ENCODE measurements at regions not wholly inside any gene's neighbourhood (a gene's known extent, or its start where the extent isn't known, plus 50 kb on each side); places are given as distances from the start of the nearest gene placed in this dataset.
A peak's percentile ranks its signal among the peaks of the same experiment; 100 is the strongest.

GRCh38 chr15:39125226-39125625 is 455.7 kb upstream of the THBS1 start:
- DNase-seq (no peak), ATAC-seq (ENCODE audit: low FRiP score in 2 of 2) (no peak)
- WGBS, 2 donors: 73 to 74% methylated on average over 2 of the region's 2 CpGs
- no peaks in the 10 kb centered on the region for H3K27me3 ChIP-seq
- no peaks in the 10 kb centered on the region for H3K36me3 ChIP-seq
- H3K27ac ChIP-seq: no peak overlapping the region
- H3K4me1 ChIP-seq: peaks cover 8 to 17% (median 15%) of the 10 kb centered on the region in 4 donors
- no peaks in the 10 kb centered on the region for H3K9me3 ChIP-seq
- TF ChIP-seq, protein P1, sequence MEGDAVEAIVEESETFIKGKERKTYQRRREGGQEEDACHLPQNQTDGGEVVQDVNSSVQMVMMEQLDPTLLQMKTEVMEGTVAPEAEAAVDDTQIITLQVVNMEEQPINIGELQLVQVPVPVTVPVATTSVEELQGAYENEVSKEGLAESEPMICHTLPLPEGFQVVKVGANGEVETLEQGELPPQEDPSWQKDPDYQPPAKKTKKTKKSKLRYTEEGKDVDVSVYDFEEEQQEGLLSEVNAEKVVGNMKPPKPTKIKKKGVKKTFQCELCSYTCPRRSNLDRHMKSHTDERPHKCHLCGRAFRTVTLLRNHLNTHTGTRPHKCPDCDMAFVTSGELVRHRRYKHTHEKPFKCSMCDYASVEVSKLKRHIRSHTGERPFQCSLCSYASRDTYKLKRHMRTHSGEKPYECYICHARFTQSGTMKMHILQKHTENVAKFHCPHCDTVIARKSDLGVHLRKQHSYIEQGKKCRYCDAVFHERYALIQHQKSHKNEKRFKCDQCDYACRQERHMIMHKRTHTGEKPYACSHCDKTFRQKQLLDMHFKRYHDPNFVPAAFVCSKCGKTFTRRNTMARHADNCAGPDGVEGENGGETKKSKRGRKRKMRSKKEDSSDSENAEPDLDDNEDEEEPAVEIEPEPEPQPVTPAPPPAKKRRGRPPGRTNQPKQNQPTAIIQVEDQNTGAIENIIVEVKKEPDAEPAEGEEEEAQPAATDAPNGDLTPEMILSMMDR (IDR thresholded peaks at IDR 0.05): no peak
- no peak overlapping the region for H3K4me3 ChIP-seq

GRCh38 chr15:39125904-39126303 is 455.0 kb upstream of the THBS1 start:
- peaks cover 8 to 17% (median 15%) of the 10 kb centered on the region in 4 donors for H3K4me1 ChIP-seq
- TF ChIP-seq, protein P1 (IDR thresholded peaks at IDR 0.05): peak; percentile 36 to 56 (median 55)
- TF ChIP-seq EP300 (IDR thresholded peaks at IDR 0.05) (no peak), POLR2A (IDR thresholded peaks at IDR 0.05) (no peak), POLR2AphosphoS5 (IDR thresholded peaks at IDR 0.05) (no peak)
- H3K4me3 ChIP-seq: no peak overlapping the region
- ATAC-seq (ENCODE audit: low FRiP score in 2 of 2) (no peak), DNase-seq (no peak)
- no peak overlapping the region for H3K27ac ChIP-seq
- H3K27me3 ChIP-seq: no peaks in the 10 kb centered on the region
- H3K36me3 ChIP-seq: no peaks in the 10 kb centered on the region
- 37 to 39% methylated on average over 4 of the region's 4 CpGs for WGBS, 2 donors
- H3K9me3 ChIP-seq: no peaks in the 10 kb centered on the region

- Histone ChIP-seq H3K36me3 (no peaks in the 10 kb centered on the region), H3K4me3 (no peak overlapping the region), H3K4me1 (peaks cover 8 to 17% (median 15%) of the 10 kb centered on the region in 4 donors), H3K27me3 (no peaks in the 10 kb centered on the region), H3K9me3 (no peaks in the 10 kb centered on the region), H3K27ac (peak overlapping the region in 1 of 4 donors; percentile 22)
- TF ChIP-seq EP300 (IDR thresholded peaks at IDR 0.05) (no peak), POLR2AphosphoS5 (IDR thresholded peaks at IDR 0.05) (no peak), POLR2A (IDR thresholded peaks at IDR 0.05) (no peak)
- TF ChIP-seq, protein P1 (IDR thresholded peaks at IDR 0.05): no peak
- ATAC-seq (ENCODE audit: low FRiP score in 2 of 2): no peak
- no peak for DNase-seq
- WGBS, 2 donors: 36 to 52% methylated on average over 2 of the region's 2 CpGs
Measured at GRCh38 chr15:39127151-39127790, 453.6 kb upstream of the THBS1 start.

DNA sequence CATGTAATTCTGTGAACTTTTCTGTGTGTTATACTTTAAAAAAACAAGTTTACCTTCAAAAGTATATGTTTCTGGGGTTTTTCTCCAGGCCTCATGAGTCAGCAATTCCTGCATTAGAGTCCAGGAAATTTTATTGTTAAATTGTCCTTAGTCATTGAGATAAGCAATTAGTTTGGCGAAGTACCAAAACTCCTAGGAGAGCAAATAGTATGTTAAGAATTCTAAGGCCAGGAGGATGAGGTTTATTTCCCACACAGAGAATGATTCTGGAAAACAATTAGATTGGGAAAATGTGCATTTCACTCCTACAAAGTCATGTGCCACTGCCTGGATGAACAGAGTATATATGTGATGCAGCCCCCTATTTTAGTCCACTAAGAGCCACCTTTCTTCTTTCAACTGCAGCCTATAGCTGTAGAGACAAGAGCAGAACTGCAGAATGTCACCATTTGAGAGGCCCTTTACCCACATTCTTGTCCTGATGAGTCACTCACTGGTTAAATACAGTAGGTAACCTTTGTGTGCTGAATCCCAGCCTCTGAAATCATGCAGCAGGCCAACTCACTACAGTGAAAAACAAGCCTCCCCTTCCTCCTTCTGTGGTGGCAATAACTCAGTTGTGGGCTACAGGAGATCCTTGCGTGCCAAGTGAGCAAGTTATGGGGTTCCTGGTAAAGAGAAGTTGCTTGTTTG is 452.8 kb upstream of the THBS1 start:
- Histone ChIP-seq H3K27me3 (no peaks in the 10 kb centered on the region), H3K4me1 (peaks cover 8 to 17% (median 15%) of the 10 kb centered on the region in 4 donors), H3K36me3 (no peaks in the 10 kb centered on the region), H3K4me3 (no peak overlapping the region), H3K27ac (peak overlapping the region in 2 of 4 donors; percentile 22 to 36), H3K9me3 (no peaks in the 10 kb centered on the region)
- ATAC-seq (ENCODE audit: low FRiP score in 2 of 2): peak; percentile 28 to 46
- peak in 1 of 2 donors; percentile 42 for DNase-seq
- TF ChIP-seq EP300 (IDR thresholded peaks at IDR 0.05) (no peak), POLR2A (IDR thresholded peaks at IDR 0.05) (no peak), POLR2AphosphoS5 (IDR thresholded peaks at IDR 0.05) (no peak)
- TF ChIP-seq, protein P1 (IDR thresholded peaks at IDR 0.05): no peak
- 46 to 55% methylated on average over 2 of the region's 2 CpGs for WGBS, 2 donors
